AG04450 (cell line): ENCODE measurements at regions not wholly inside any gene's neighbourhood (a gene's known extent, or its start where the extent isn't known, plus 50 kb on each side); places are given as distances from the start of the nearest gene placed in this dataset.

Experiments
- CTCF ChIA-PET: fragments of 300-600, 350-600 bp; formaldehyde crosslinking; extraction: SDS; loops from one replicate; lab custom pipeline; 2022; ENCODE audit warnings: antibody characterized with exemption, inconsistent platforms; lab: Charles Lee
- POLR2A ChIA-PET: fragments of 350-600 bp; formaldehyde crosslinking; extraction: SDS; loops from one replicate; lab custom pipeline; 2021; ENCODE audit warnings: antibody characterized with exemption, inconsistent platforms; lab: Yijun Ruan, JAX
- DNase-seq: peaks from one replicate; pipeline ENCODE4 v3.0.0-alpha.2; 2011; ENCODE audit warnings: low read depth, low spot score
- H3K27ac ChIP-seq: one replicate; pipeline ENCODE4 v1.5.1; 2012; ENCODE audit warnings: low read depth, low read length, control low read depth
- H3K27me3 ChIP-seq: one replicate; pipeline ENCODE4 v1.6.0; 2012; ENCODE audit warnings: low read length; ENCODE audit not compliant: control insufficient read depth, insufficient read depth
- H3K4me3 ChIP-seq: 2 replicates; pipeline ENCODE4 v1.5.1; 2011; ENCODE audit warnings: mild to moderate bottlenecking, low read depth, low read length, control low read depth
- H3K9me3 ChIP-seq: 2 replicates; pipeline ENCODE4 v1.5.1; 2012; ENCODE audit warnings: low read length; ENCODE audit not compliant: control insufficient read depth, insufficient read depth
- TF ChIP-seq, protein P1 (sequence below): IDR thresholded peaks from 2 replicates; pipeline ENCODE4 v1.5.1; 2011; ENCODE audit warnings: low read depth, low read length, control low read depth, inconsistent platforms

DNA sequence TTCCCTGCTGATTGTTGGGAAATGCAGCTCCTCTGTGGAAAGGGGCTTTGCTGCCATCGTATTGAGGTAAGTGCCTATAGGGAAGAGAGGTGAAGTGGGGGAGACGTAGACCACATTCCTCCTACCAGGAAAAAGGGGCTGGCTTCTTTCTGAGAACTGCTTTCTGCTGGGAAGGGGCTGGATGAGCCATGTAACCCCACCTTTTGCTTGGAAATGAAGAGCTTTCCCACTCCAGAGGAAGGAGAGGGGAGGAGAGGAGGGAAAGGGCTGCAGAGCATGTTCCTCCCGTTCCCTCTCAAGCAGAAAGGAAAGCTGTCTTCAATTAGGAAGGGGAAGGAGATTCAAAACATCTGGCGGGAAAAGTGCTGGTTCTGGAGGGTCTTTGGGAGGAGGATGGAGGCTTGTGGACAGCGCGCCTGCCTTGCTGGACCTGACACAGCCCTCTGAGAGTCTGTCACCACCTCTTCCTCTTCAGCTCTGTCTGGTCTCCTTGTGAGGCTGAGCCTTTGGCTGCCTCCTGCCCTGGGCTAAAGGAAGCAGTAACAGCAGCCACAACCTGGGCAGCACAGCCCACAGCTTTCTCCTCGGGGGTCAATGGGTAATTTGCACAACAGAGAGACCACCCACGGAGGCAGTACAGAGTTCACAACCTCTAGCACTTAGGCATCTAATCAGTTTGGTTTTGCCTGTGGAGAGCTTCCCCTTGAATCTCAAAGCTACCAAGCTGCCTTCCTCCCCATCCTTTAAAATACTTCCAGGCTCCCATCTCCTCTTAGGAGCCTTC is 410.0 kb upstream of the TNP1 start:
- Histone ChIP-seq H3K9me3 (peaks cover 13% of the 10 kb centered on the region; the same call in 1 of the 2 replicates), H3K4me3 (no peak overlapping the region), H3K27ac (no peak overlapping the region), H3K27me3 (no peaks in the 10 kb centered on the region)
- TF ChIP-seq, protein P1, sequence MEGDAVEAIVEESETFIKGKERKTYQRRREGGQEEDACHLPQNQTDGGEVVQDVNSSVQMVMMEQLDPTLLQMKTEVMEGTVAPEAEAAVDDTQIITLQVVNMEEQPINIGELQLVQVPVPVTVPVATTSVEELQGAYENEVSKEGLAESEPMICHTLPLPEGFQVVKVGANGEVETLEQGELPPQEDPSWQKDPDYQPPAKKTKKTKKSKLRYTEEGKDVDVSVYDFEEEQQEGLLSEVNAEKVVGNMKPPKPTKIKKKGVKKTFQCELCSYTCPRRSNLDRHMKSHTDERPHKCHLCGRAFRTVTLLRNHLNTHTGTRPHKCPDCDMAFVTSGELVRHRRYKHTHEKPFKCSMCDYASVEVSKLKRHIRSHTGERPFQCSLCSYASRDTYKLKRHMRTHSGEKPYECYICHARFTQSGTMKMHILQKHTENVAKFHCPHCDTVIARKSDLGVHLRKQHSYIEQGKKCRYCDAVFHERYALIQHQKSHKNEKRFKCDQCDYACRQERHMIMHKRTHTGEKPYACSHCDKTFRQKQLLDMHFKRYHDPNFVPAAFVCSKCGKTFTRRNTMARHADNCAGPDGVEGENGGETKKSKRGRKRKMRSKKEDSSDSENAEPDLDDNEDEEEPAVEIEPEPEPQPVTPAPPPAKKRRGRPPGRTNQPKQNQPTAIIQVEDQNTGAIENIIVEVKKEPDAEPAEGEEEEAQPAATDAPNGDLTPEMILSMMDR: no peak
- CTCF ChIA-PET: interaction anchor here (0.6 kb wide), 1 partner anchor 31 kb away, joined by 3 read pairs; no protein-coding TSS in a partner anchor
- no peak for DNase-seq
- POLR2A ChIA-PET: interaction anchor here (0.5 to 0.8 kb wide), 2 partner anchors 91 to 575 kb away, joined by 3 to 4 read pairs; partner anchors contain the start of gene IGFBP5

DNA sequence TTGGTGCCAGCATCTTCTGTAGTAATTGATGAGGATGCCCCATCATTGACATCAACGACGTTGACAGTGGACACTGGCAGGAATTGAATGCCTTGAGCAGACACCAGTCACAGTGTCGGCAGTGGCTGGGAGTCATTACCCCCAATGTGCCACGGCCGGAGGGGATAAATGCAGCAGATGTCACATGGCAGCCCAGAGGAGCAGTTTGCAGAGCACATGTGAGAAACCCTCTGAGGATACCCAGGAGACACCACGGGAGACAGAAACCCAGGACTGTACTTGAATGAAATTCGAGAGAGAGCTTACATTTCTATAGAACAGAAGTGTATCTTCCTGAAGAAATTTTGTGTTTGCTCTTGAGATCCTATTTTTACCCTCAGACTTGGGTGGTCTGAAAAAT is 409.1 kb upstream of the TNP1 start:
- DNase-seq: no peak

DNA sequence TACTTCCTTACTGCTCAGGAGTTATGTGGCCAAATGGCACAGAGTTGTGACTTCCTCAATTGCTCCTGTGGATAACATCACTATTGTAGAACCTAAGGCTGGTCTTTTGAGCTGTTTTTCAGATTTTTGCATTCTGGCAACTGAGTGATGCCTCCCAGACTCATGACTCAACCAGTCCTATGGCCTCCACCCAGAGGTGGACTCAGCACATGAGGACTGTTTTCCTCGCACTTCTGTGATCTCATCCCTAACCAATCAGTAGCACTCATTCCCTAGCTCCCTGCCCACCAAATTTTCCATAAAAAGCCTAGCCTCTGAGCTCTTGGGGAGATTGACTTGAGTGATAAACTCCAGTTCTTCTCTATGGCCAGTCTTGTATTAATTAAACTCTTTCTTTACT is 407.9 kb upstream of the TNP1 start:
- H3K9me3 ChIP-seq: peaks cover 13% of the 10 kb centered on the region; the same call in 1 of the 2 replicates
- no peak for DNase-seq
- no peaks in the 10 kb centered on the region for H3K27me3 ChIP-seq
- no peak overlapping the region for H3K4me3 ChIP-seq
- POLR2A ChIA-PET: no interaction called here
- CTCF ChIA-PET: no interaction called here
- TF ChIP-seq, protein P1: no peak
- H3K27ac ChIP-seq: no peak overlapping the region

More for the DNA sequence above, 409.1 kb upstream of the TNP1 start:
- Histone ChIP-seq H3K27me3 (no peaks in the 10 kb centered on the region), H3K27ac (no peak overlapping the region), H3K9me3 (peaks cover 13% of the 10 kb centered on the region; the same call in 1 of the 2 replicates), H3K4me3 (no peak overlapping the region)
- ChIA-PET CTCF (no interaction called here), POLR2A (no interaction called here)
- TF ChIP-seq, protein P1: no peak

DNA sequence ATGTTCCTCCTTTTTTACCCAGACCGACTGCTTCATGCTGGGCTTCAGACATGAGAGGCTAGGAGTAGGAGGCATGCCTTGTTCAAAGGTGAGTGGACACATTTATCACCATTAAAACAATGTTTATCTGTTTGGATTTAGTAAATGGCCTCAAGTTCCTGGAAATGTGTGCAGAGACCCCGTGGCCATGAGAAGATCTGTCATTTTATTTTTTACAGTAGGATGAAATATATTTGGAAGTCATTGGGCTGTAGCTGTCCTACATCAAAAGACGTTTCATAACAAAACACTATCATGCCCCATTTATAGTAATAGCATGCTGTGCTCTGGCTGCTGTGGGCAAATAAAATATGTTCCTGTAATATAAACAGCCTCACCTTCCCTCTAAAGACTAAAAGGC is 403.9 kb upstream of the TNP1 start:
- H3K4me3 ChIP-seq: no peak overlapping the region
- CTCF ChIA-PET: no interaction called here
- peaks cover 13% of the 10 kb centered on the region; the same call in 1 of the 2 replicates for H3K9me3 ChIP-seq
- POLR2A ChIA-PET: no interaction called here
- no peak overlapping the region for H3K27ac ChIP-seq
- DNase-seq: no peak
- H3K27me3 ChIP-seq: no peaks in the 10 kb centered on the region
- TF ChIP-seq, protein P1: no peak

DNA sequence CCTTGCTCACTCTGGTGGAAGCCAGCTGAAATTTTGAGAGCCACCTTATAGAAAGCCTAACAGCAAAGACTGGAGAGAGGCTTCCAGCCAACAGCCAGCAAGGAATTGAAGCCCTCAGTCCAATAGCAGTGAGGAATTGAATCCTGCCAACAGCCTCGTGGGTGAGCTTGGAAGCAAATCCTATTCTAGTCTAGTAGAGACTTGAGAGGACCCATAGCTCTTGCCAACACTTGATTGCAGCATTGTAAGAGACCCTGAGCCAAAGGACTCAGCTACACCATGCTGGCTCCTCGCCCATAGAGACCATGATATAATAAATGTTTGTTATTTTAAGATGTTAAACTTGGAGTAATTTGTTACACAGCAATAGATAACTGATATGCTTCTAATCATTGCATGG is 403.0 kb upstream of the TNP1 start:
- no peak for DNase-seq
- ChIA-PET CTCF (no interaction called here), POLR2A (no interaction called here)
- Histone ChIP-seq H3K27ac (no peak overlapping the region), H3K9me3 (peaks cover 13% of the 10 kb centered on the region; the same call in 1 of the 2 replicates), H3K27me3 (no peaks in the 10 kb centered on the region), H3K4me3 (no peak overlapping the region)
- TF ChIP-seq, protein P1: no peak
